ENCODE measurements at regions not wholly inside any gene's neighbourhood (a gene's known extent, or its start where the extent isn't known, plus 50 kb on each side); places are given as distances from the start of the nearest gene placed in this dataset.
"Not testable (repeated sequence)": the region's sequence is repeated elsewhere in the genome, so short reads cannot be mapped to it uniquely, and the experiment has no call there.

- DNase-seq (no peak), ATAC-seq (ENCODE audit: low FRiP score in 2 of 2) (peak in 1 of 2 donors; percentile 28)
- no peak overlapping the region for H3K27ac ChIP-seq
- peaks cover 0 to 3% (median 0%) of the 10 kb centered on the region in 4 donors for H3K4me1 ChIP-seq
- WGBS, 2 donors = 71 to 75% methylated on average over 5 of the region's 5 CpGs
- no peak for TF ChIP-seq POLR2AphosphoS5 (IDR thresholded peaks at IDR 0.05)
- no peak overlapping the region for H3K4me3 ChIP-seq
- H3K27me3 ChIP-seq = no peaks in the 10 kb centered on the region
- H3K36me3 ChIP-seq = no peaks in the 10 kb centered on the region
- no peaks in the 10 kb centered on the region for H3K9me3 ChIP-seq
Measured at GRCh38 chr7:69374044-69374425, 224.2 kb upstream of the AUTS2 start.

GRCh38 chr7:69377191-69377590 lies 221.1 kb upstream of the AUTS2 start:
- no peak for TF ChIP-seq CTCF (IDR thresholded peaks at IDR 0.05)
- TF ChIP-seq POLR2AphosphoS5 (IDR thresholded peaks at IDR 0.05) = no peak
- TF ChIP-seq POLR2A (IDR thresholded peaks at IDR 0.05) = no peak
- TF ChIP-seq EP300 (IDR thresholded peaks at IDR 0.05) = no peak
- 55 to 66% methylated on average over 5 of the region's 5 CpGs for WGBS, 2 donors
- H3K27ac ChIP-seq = no peak overlapping the region
- H3K9me3 ChIP-seq = no peaks in the 10 kb centered on the region
- peaks cover 0 to 3% (median 0%) of the 10 kb centered on the region in 4 donors for H3K4me1 ChIP-seq
- no peak for ATAC-seq (ENCODE audit: low FRiP score in 2 of 2)
- H3K4me3 ChIP-seq = no peak overlapping the region
- no peaks in the 10 kb centered on the region for H3K27me3 ChIP-seq
- DNase-seq = no peak
- H3K36me3 ChIP-seq = no peaks in the 10 kb centered on the region

GRCh38 chr7:69388452-69389137 lies 209.7 kb upstream of the AUTS2 start:
- Histone ChIP-seq H3K27me3 (no peaks in the 10 kb centered on the region), H3K36me3 (no peaks in the 10 kb centered on the region), H3K4me3 (no peak overlapping the region), H3K4me1 (no peaks in the 10 kb centered on the region), H3K9me3 (no peaks in the 10 kb centered on the region), H3K27ac (no peak overlapping the region)
- ATAC-seq (ENCODE audit: low FRiP score in 2 of 2) (no peak), DNase-seq (no peak)
- 76 to 80% methylated on average over 8 of the region's 8 CpGs for WGBS, 2 donors
- TF ChIP-seq POLR2A (IDR thresholded peaks at IDR 0.05) (no peak), EP300 (IDR thresholded peaks at IDR 0.05) (no peak), CTCF (IDR thresholded peaks at IDR 0.05) (no peak), POLR2AphosphoS5 (IDR thresholded peaks at IDR 0.05) (no peak)

- ATAC-seq (ENCODE audit: low FRiP score in 2 of 2) (no peak), DNase-seq (no peak)
- Histone ChIP-seq H3K4me1 (no peaks in the 10 kb centered on the region), H3K27me3 (no peaks in the 10 kb centered on the region), H3K36me3 (no peaks in the 10 kb centered on the region), H3K9me3 (no peaks in the 10 kb centered on the region), H3K27ac (no peak overlapping the region), H3K4me3 (no peak overlapping the region)
- WGBS, 2 donors = 70 to 89% methylated on average over 4 of the region's 4 CpGs
- no peak for TF ChIP-seq POLR2A (IDR thresholded peaks at IDR 0.05)
- TF ChIP-seq EP300 (IDR thresholded peaks at IDR 0.05) = no peak
- no peak for TF ChIP-seq POLR2AphosphoS5 (IDR thresholded peaks at IDR 0.05)
- TF ChIP-seq CTCF (IDR thresholded peaks at IDR 0.05) = no peak
Measured at GRCh38 chr7:69389216-69389615, 209.1 kb upstream of the AUTS2 start.

- not testable (repeated sequence) for ATAC-seq (ENCODE audit: low FRiP score in 2 of 2); H3K4me3 ChIP-seq; H3K9me3 ChIP-seq; H3K36me3 ChIP-seq; H3K4me1 ChIP-seq; H3K27me3 ChIP-seq; H3K27ac ChIP-seq
- DNase-seq = peak in 1 of 2 donors; percentile 77
- 98% methylated on average over 14 to 25 of the region's 30 CpGs for WGBS, 2 donors
Measured at GRCh38 chr7:69393912-69394311, 204.4 kb upstream of the AUTS2 start.

GRCh38 chr7:69395061-69395714 lies 203.1 kb upstream of the AUTS2 start:
- DNase-seq = no peak
- 87 to 91% methylated on average over 8 of the region's 8 CpGs for WGBS, 2 donors
- Histone ChIP-seq H3K4me3 (no peak overlapping the region), H3K27ac (no peak overlapping the region), H3K27me3 (no peaks in the 10 kb centered on the region), H3K36me3 (no peaks in the 10 kb centered on the region), H3K4me1 (no peaks in the 10 kb centered on the region), H3K9me3 (no peaks in the 10 kb centered on the region)
- TF ChIP-seq POLR2A (IDR thresholded peaks at IDR 0.05) = no peak
- TF ChIP-seq EP300 (IDR thresholded peaks at IDR 0.05) = no peak
- ATAC-seq (ENCODE audit: low FRiP score in 2 of 2) = peak; percentile 22 to 90
